Upper lobe of left lung (tissue), 4 donors: ENCODE measurements at regions not wholly inside any gene's neighbourhood (a gene's known extent, or its start where the extent isn't known, plus 50 kb on each side); places are given as distances from the start of the nearest gene placed in this dataset.

ENCODE experiments used
- CTCF ChIP-seq, 6 experiments: fragments of 450-650 bp in 4 of 6; fragments of 200-600 bp in 2 of 6; sonication (generic) in 2 of 6; IDR thresholded peaks; one replicate each; pipeline ENCODE4 v1.5.1; 2016 to 2019; ENCODE audit warnings: antibody characterized with exemption in 6 of 6
- POLR2AphosphoS5 ChIP-seq, 2 donors: sonication (generic); formaldehyde crosslinking; IDR thresholded peaks; one replicate each; pipeline ENCODE4 v1.5.1; 2017; ENCODE audit warnings: antibody characterized with exemption in 2 of 2

GRCh38 chr7:110373416-110373815 is 717.5 kb upstream of the LRRN3 start:
- TF ChIP-seq CTCF (IDR thresholded peaks at IDR 0.05) = no peak
- TF ChIP-seq POLR2AphosphoS5 (IDR thresholded peaks at IDR 0.05) = no peak
